ENCODE measurements at regions not wholly inside any gene's neighbourhood (a gene's known extent, or its start where the extent isn't known, plus 50 kb on each side); places are given as distances from the start of the nearest gene placed in this dataset.

- no peak for DNase-seq (ENCODE audit: low read depth in 1 of 2, low spot score in 1 of 2)
Measured at GRCh38 chr2:204225671-204226073, 289.1 kb downstream of the ICOS start.

DNA sequence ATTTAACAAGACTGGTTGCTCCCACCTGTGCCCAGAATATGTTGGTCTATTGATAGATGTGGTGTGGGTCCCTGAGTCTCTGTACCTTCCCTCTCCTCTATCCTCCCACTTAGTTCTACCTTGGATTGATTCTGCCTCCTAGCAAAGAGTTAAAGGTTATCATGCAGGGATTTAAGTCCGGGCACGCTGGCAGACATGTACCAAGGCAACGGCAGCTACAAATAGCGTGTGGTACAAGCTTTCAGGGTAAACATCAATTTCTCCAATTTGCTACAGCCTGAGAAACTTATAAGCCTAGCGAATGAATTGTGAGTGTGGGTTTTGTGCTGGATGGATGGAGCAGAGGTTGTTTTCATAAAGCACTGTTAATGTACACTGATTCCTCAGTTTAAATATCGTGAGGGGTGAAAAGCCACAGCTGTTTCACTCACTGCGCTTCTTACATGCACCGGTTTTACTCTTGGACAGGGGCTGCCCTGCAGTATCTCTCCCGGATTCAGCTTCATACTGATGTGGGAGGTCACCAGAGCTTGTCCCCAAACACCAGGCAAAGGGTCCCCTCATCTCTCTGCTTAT, 289.8 kb downstream of the ICOS start:
- no peak for DNase-seq (ENCODE audit: low read depth in 1 of 2, low spot score in 1 of 2)

DNA sequence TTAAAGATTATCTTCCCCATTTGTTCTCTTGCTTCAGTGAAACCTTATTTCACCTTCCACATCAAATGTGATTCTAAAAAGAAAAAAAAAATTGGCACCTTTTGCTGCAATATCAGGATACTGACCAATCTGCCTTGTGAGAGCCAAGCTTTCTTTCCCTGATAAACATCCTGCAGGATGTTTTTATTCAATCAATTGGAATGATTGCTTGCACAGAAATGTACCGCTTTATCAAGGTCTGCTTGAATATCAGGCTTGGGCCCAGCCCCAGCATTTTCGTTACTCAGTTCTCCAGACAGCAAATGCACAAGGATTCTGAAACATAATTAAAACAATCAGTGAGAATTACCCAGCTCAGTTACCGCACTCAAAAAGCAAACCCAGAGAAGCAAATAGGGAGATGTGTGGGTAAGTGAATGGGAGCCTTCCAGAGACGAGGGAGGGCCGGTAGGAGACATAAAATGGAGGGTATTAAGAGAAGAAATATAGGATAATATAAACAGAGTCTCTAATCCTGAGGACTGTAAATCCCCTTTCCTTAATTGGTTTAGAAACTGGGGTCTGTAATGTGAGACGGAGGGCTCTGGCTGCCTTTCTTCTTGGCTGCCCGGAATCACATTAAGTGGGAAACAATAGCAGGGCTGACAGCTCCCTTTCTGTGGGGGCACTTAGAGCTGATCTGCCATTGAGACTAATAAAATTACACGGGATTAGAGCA, 291.8 kb downstream of the ICOS start:
- DNase-seq (ENCODE audit: low read depth in 1 of 2, low spot score in 1 of 2) = no peak

DNA sequence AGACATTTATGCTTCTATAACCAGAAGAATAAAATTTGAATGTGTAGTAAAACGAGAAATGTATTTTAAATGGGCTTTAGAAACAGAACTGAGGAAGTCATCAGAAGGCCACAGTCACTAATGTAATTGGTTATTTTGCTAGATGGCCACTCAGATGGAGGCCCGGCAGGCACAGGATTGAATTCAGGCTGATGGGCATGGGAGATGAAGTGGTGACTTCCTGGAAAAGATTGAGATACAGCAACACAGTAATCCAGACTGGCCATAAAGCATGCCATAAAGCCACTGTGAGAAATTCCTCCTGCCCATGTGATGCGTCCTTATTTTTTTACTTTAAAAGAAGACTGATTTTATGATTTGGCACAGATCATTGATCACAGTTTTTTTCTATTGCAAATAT, 297.7 kb downstream of the ICOS start:
- no peak for DNase-seq (ENCODE audit: low read depth in 1 of 2, low spot score in 1 of 2)

DNA sequence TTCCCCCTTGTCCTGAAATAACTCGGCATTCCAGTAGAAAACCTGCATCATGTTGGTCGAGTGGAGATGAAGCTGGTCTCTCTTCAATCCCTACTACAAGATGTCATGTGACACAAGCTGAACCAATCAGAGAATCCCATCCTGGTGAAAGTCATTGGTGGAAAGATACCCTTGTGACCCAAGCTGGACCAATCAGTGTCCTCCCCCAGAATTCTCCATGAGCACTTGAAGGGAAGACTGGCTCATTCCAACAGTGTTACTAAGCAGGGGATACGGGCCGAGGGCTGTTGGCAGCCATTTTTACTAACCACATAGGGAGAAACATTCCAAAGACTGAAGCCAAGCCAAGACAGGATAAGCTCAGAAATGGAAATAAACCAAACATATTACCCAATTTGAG, 298.3 kb downstream of the ICOS start:
- DNase-seq (ENCODE audit: low read depth in 1 of 2, low spot score in 1 of 2) = no peak

DNA sequence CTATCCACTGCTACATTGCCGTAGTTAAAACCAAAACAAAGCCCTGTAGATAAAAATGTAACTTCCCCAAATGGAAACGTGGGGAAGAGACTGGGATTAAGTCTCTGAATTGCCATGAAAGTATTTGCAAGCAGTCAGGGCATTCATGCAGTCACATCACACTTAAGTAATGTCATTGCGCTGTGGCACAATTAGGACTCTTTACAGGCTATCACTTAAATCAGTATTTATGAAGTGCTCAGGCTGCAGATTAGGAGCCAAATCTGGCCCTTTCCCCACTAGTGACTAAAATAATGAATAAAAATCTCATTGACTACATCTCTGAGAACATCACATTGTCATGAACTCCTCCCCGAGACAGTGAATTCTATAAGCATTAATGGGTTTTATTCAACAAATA, 300.9 kb downstream of the ICOS start:
- DNase-seq (ENCODE audit: low read depth in 1 of 2, low spot score in 1 of 2) = no peak

- DNase-seq (ENCODE audit: low read depth in 1 of 2, low spot score in 1 of 2) = no peak
Measured at GRCh38 chr2:204239411-204240165, 303.0 kb downstream of the ICOS start.

DNA sequence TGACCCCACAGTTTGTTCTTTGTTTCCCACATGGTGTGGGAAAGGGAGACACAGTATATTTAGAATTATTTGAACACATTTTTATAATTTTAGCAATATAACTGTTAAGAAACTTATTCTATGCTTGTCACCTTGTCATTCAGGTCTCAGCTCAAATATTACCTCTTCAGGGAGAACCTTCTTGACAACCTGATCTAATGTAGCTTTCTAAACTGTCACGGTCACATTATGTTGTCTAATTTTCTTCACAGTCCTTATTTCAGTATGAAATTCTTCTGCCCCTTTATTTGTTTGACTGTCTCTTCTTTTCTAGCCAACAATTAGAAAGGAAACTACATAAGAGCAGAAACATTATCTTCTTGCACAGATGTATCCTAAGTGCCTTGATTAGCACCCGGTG, 304.3 kb upstream of the PARD3B start:
- DNase-seq (ENCODE audit: low read depth in 1 of 2, low spot score in 1 of 2) = no peak

DNA sequence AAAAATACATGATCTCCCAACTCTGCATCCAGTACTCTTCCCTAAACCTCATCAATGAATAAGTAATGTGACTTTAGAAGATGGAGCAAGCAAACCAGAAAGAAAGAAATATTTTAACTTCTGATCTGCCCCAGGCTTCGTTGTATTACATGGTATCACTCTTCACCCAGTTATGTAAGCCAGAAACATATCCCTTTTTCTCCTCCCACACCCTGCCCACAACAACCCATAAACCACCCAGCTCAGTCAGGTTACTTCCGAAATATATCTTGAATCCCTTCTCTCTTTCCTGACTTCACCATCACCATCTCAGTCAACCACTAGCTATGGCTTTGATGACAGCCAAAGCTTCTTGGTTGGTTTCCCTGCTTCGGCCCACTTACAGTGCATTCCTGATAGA, 295.8 kb upstream of the PARD3B start:
- DNase-seq (ENCODE audit: low read depth in 1 of 2, low spot score in 1 of 2) = no peak

GRCh38 chr2:204250692-204251091, 294.6 kb upstream of the PARD3B start:
- DNase-seq (ENCODE audit: low read depth in 1 of 2, low spot score in 1 of 2) = no peak

DNA sequence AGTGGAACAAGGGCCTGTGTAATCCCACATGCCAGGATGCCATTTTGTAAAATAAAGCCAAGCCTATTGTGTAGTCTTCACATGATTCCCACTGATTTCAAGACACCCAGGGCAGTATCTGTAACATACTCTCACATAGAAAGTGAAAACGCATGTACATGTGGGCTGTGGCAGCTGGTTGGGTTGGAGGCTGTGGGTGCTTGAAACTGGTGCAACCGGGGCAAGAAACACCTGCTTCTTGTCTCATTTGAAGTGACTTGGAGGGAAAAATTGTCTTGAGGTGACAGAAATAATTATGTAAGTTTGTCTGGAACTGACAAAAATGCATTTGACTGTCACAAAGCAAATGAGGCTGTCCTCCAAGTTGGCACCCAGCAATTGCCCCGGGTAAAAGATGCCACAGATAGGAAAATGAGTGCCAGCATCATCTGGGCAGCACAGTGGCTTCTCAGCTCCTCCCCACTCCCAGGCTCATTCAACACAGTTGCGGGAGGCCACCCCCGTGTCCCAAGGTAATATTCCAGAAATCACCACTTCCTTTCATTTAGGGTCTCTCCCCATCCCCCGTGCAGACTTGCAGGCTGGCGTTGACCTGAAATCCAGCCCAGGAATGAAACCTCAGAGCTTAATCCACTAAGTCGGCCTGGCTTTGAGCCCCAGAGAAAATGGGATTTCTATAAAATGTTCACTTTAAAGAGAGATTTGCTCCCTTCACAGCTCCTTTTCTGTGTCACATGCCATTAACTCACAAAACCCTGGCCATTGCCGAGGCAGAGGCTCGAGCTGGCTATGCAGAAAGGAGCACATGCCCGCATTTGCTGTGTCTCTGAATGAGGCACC, 293.9 kb upstream of the PARD3B start:
- no peak for DNase-seq (ENCODE audit: low read depth in 1 of 2, low spot score in 1 of 2)

GRCh38 chr2:204251998-204252376, 293.3 kb upstream of the PARD3B start:
- no peak for DNase-seq (ENCODE audit: low read depth in 1 of 2, low spot score in 1 of 2)

- DNase-seq (ENCODE audit: low read depth in 1 of 2, low spot score in 1 of 2) = no peak
Measured at GRCh38 chr2:204255071-204255470, 290.2 kb upstream of the PARD3B start.

DNA sequence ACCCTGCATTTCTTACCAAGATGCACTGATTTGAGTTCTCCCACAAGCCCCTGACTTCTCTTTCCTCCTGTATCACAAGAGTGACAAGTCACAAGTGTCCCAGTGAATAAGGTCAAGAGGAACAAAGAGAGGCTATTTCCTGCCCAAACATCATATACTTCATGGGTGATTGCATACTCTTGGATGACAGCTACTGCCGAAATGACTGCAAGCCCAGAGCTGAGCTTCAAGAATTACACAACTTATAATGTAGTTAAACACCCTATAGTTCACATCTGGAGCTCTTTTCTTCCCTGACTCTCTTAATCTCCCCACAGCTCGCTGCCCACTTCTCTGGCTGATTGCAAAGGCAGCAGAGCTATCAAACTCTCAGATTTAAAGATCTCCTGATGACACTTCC, 289.7 kb upstream of the PARD3B start:
- no peak for DNase-seq (ENCODE audit: low read depth in 1 of 2, low spot score in 1 of 2)

GRCh38 chr2:204257781-204258180, 287.5 kb upstream of the PARD3B start:
- no peak for DNase-seq (ENCODE audit: low read depth in 1 of 2, low spot score in 1 of 2)

DNA sequence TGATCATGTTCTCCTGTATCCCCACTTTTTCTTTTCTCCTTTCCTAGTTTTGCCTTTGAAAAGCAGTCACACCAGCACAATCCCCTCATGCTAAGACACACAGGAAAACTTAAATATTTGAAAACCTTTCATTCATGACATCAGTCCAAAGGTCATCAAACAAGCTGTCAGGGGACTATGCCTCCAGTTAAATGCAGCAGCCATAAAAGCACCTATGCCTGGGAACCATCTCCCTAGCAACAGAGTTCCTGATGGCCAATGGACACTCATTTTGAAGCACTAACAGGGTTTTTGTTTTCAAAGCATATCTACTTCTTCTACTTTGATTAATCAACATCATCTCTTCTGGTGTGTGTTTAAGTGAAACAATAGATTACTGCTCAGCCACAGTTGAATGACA, 286.4 kb upstream of the PARD3B start:
- DNase-seq (ENCODE audit: low read depth in 1 of 2, low spot score in 1 of 2) = no peak

DNA sequence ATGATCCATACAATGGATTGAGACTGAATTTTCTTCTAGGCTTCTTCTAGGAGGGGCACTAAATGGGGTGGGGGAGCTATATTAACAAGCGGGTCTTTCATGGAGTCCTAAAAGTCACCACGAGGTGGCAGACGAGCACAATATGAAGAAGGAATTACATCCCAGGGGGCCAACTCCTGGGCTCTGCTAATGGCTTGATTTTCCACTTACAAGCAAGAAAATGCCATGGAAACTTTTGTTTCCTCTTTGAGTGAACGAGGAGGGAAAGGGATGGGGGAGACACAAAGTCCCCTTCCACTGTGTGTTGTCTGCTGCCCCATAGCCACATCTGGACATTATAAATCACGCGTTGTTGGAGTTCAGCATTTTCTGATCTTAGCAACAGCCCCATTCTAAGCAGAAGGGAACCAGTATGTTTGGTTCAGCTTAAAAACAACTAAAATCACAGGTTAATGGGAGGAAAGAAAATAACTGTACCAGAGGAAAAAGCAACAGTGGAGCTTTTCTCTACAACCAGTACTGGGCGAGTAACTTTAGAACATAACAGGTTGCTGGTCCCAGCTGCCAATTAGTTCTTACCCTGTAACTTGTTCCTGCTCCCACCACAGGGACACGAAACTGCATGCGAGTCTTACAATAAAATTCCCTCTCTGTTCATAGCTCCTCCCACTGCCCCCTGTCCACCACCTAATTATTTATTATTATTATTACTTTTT, 285.0 kb upstream of the PARD3B start:
- peak in 1 of 2 donors; percentile 4 for DNase-seq (ENCODE audit: low read depth in 1 of 2, low spot score in 1 of 2)

- no peak for DNase-seq (ENCODE audit: low read depth in 1 of 2, low spot score in 1 of 2)
Measured at GRCh38 chr2:204260901-204261300, 284.4 kb upstream of the PARD3B start.

DNA sequence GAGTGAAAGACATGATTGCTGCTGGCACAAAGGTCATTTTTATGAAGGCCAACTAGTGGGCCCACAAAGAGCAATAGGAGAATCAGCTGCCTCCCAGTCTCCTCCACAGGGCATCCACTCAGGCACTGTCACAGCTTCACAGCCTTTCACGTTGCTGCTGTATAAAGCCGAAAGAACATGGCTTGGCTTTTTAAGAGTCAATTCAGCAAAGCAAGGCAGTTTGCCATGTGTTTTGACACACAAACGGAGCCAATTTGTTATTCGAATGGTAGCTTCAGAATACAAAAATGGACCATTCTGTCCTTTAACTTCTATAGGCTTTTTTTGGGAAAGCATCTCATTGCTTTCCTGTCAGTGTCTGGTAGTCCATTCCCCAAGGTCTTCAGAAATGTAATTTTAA, 283.4 kb upstream of the PARD3B start:
- DNase-seq (ENCODE audit: low read depth in 1 of 2, low spot score in 1 of 2) = no peak

DNA sequence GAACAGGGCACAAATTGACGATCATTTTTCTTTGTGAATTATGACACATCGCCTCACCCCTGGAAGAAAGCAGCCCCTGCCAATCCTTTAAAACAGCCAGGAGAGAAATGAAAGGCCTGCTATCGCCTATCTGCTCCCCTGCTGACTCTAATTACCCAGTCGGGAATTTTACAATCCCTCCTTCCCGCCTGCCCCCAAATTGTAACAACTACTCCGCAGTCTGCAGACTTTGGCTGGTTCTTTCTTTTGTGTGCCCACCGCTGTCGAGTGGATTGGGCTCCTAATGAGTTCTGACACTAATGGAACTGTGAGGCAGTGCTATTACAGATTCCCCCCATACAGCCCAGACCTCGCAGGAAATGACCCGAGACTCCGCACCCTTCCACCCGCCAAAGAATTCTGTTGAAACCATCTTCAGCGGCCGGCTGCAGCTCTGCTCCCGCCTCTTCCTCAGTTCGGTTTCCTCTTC, 281.2 kb upstream of the PARD3B start:
- no peak for DNase-seq (ENCODE audit: low read depth in 1 of 2, low spot score in 1 of 2)

DNA sequence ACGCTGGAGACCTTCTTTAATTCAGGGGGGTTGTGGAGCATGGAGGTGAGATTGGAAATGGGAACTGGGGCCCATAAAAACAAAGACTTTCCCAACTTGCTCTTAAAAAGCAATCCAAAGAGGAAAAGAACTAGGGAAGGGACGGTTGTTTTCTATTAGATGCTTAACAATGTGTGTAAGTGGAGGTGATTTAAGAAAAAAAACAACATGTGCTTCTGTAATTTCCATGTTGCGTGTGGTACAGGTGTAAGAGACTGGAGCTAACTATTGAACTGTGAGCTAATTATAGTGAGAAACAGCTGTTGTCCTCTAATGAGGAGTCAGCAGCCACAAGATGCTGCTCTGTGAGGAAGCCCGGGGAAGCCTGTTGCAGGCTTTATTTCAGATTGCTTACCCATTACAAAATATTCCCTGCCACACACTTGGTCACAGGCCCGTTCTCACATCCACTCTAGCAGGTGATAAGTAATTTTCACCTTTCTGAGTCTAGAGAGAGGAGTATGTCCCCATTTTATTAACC, 280.6 kb upstream of the PARD3B start:
- DNase-seq (ENCODE audit: low read depth in 1 of 2, low spot score in 1 of 2) = no peak

All from stimulated activated CD4-positive, alpha-beta T cell treated with anti-CD3 and anti-CD28 coated beads, Interleukin-15, amount 100 ng/mL, for 1 hour (primary cell).